KOPT-K1 (cell line): ENCODE measurements at regions not wholly inside any gene's neighbourhood (a gene's known extent, or its start where the extent isn't known, plus 50 kb on each side); places are given as distances from the start of the nearest gene placed in this dataset.

Source experiments
- H3K27ac ChIP-seq: fragments of 200-600 bp; sonication (generic); 2 replicates; pipeline ENCODE4 v1.5.1; 2016; ENCODE audit warnings: antibody characterized with exemption, mild to moderate bottlenecking, low read depth, low read length; ENCODE audit not compliant: poor library complexity, severe bottlenecking
- H3K36me3 ChIP-seq: fragments of 200-600 bp; sonication (generic); 2 replicates; pipeline ENCODE4 v1.5.1; 2017; ENCODE audit warnings: antibody characterized with exemption, mild to moderate bottlenecking, low read length, moderate library complexity; ENCODE audit not compliant: insufficient read depth
- H3K9me3 ChIP-seq: fragments of 200-600 bp; sonication (generic); 2 replicates; pipeline ENCODE4 v1.5.1; 2017; ENCODE audit warnings: antibody characterized with exemption, low read length, mild to moderate bottlenecking; ENCODE audit not compliant: insufficient read depth, poor library complexity, severe bottlenecking

GRCh38 chr1:70909262-70909822 is 138.3 kb downstream of the PTGER3 start:
- Histone ChIP-seq H3K27ac (peak overlapping the region; percentile 68), H3K9me3 (peaks cover 5% of the 10 kb centered on the region), H3K36me3 (no peaks in the 10 kb centered on the region)

GRCh38 chr1:70910013-70910412 is 137.6 kb downstream of the PTGER3 start:
- H3K27ac ChIP-seq, result peak overlapping the region; percentile 68
- peaks cover 5% of the 10 kb centered on the region for H3K9me3 ChIP-seq
- H3K36me3 ChIP-seq, result no peaks in the 10 kb centered on the region

- H3K36me3 ChIP-seq, result no peaks in the 10 kb centered on the region
- no peak overlapping the region for H3K27ac ChIP-seq
- H3K9me3 ChIP-seq, result peaks cover 5% of the 10 kb centered on the region
Observed at GRCh38 chr1:70911861-70912260, 135.8 kb downstream of the PTGER3 start.

GRCh38 chr1:70914224-70914623 is 133.4 kb downstream of the PTGER3 start:
- H3K9me3 ChIP-seq, result peaks cover 5% of the 10 kb centered on the region

GRCh38 chr1:70915258-70916033 is 132.2 kb downstream of the PTGER3 start:
- no peaks in the 10 kb centered on the region for H3K36me3 ChIP-seq
- peak overlapping the region; percentile 18 for H3K27ac ChIP-seq

More at GRCh38 chr1:70914224-70914623, 133.4 kb downstream of the PTGER3 start:
- no peak overlapping the region for H3K27ac ChIP-seq
- no peaks in the 10 kb centered on the region for H3K36me3 ChIP-seq

GRCh38 chr1:70916034-70916427 is 131.6 kb downstream of the PTGER3 start:
- Histone ChIP-seq H3K9me3 (peaks cover 5% of the 10 kb centered on the region), H3K27ac (peak overlapping the region; percentile 18), H3K36me3 (no peaks in the 10 kb centered on the region)

More at GRCh38 chr1:70915258-70916033, 132.2 kb downstream of the PTGER3 start:
- H3K9me3 ChIP-seq, result peaks cover 5% of the 10 kb centered on the region

GRCh38 chr1:70919706-70920323 is 127.8 kb downstream of the PTGER3 start:
- H3K27ac ChIP-seq, result no peak overlapping the region
- H3K36me3 ChIP-seq, result no peaks in the 10 kb centered on the region
- H3K9me3 ChIP-seq, result peaks cover 32% of the 10 kb centered on the region
